ENCODE measurements at regions not wholly inside any gene's neighbourhood (a gene's known extent, or its start where the extent isn't known, plus 50 kb on each side); places are given as distances from the start of the nearest gene placed in this dataset.
"Not testable (repeated sequence)": the region's sequence is repeated elsewhere in the genome, so short reads cannot be mapped to it uniquely, and the experiment has no call there.

DNA sequence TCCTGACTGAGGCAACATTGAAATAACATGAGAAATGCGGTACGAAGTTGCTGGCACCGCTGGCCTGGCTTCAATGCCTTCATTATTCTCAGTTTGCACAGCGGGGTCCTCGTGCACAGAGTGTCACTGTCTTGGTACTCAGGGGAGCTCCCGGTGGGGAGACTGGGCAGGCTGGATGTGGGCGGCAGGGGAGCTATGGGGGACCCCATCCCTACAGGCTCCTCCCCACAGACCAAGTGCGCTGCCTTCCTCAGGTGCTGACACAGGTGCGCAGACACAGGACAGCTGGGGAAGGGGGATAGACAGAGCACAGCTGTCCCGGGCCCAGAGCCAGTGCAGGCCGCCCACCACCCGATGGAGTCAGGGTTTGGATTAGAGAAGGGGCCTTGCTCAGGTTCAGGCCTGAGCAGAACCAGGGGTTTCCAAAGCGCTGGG lies 270.1 kb downstream of the ADGRD1 start:
- Mint-ChIP-seq H3K9me3 (ENCODE audit: unreplicated experiment) (no peaks in the 10 kb centered on the region), H3K4me3 (ENCODE audit: unreplicated experiment) (no peak overlapping the region), H3K27ac (ENCODE audit: unreplicated experiment) (no peak overlapping the region), H3K27me3 (ENCODE audit: unreplicated experiment) (no peaks in the 10 kb centered on the region), H3K36me3 (ENCODE audit: unreplicated experiment) (no peaks in the 10 kb centered on the region), H3K4me1 (ENCODE audit: unreplicated experiment) (peaks cover 5% of the 10 kb centered on the region)
- DNase-seq (ENCODE audit: extremely low spot score, unreplicated experiment) = no peak
- no peak for TF ChIP-seq CTCF (IDR thresholded peaks at IDR 0.05)

DNA sequence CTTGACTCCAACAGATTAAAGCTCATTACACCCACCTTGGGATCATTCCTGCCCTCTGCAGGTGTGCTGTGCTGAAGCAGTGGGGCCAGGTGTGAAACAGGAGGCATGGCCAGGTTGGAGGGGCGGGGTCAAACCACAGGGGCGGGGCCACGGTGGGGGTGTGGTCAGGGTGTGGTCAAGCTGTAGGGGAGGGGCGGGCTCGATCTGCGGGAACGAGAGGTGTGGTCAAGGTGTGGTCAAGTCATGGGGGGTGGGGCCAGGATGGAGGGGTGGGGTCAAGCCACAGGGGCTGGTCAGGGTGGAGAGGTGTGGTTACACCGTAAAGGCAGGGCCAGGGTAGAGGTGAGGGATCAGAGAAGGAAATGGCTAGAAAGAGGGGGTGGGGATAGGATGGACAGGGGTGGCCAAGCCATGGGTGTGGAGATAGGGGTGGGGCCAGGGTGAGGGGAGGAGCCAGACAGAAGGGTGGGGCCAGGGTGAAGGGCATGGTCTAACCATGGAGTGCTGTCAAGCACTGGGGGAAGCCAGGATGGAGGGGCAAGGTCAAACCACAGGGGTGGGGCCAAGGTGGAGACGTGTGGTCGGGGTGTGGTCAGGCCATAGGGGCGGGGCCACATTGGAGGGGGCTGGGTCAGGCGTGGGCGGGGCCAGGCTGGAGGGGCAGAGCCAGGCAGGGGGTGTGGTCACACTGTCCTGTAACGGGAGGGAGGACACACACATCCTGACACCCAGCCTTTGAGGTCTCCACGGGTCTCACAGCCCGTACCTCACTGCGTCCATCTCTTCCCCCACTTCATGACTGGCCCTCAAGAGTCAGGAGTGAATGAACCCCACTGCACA lies 270.7 kb downstream of the ADGRD1 start:
- H3K4me3 Mint-ChIP-seq (ENCODE audit: unreplicated experiment); H3K36me3 Mint-ChIP-seq (ENCODE audit: unreplicated experiment); DNase-seq (ENCODE audit: extremely low spot score, unreplicated experiment); H3K4me1 Mint-ChIP-seq (ENCODE audit: unreplicated experiment); H3K27me3 Mint-ChIP-seq (ENCODE audit: unreplicated experiment); H3K27ac Mint-ChIP-seq (ENCODE audit: unreplicated experiment); H3K9me3 Mint-ChIP-seq (ENCODE audit: unreplicated experiment): not testable (repeated sequence)

DNA sequence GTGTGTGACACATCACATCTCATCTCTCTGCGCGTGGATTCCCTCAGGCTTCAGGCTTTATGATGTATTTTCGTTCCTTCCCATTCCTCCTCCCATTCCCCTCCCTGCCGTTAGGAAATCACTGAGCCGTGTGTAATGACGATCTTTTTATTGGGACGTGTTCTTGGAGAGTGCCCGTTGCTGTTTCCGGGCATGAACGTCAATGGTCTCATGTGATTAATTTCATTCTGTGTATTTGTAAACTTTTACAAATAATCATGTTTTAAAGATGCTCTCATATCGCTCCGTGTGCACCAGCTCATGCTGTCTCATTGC lies 271.3 kb downstream of the ADGRD1 start:
- H3K9me3 Mint-ChIP-seq (ENCODE audit: unreplicated experiment); H3K36me3 Mint-ChIP-seq (ENCODE audit: unreplicated experiment); H3K4me3 Mint-ChIP-seq (ENCODE audit: unreplicated experiment); H3K27ac Mint-ChIP-seq (ENCODE audit: unreplicated experiment); DNase-seq (ENCODE audit: extremely low spot score, unreplicated experiment); H3K27me3 Mint-ChIP-seq (ENCODE audit: unreplicated experiment): not testable (repeated sequence)
- H3K4me1 Mint-ChIP-seq (ENCODE audit: unreplicated experiment) = peaks cover 11% of the 10 kb centered on the region

- Mint-ChIP-seq H3K4me1 (ENCODE audit: unreplicated experiment) (peaks cover 11% of the 10 kb centered on the region), H3K27me3 (ENCODE audit: unreplicated experiment) (no peaks in the 10 kb centered on the region), H3K36me3 (ENCODE audit: unreplicated experiment) (no peaks in the 10 kb centered on the region), H3K9me3 (ENCODE audit: unreplicated experiment) (no peaks in the 10 kb centered on the region), H3K27ac (ENCODE audit: unreplicated experiment) (no peak overlapping the region), H3K4me3 (ENCODE audit: unreplicated experiment) (no peak overlapping the region)
- DNase-seq (ENCODE audit: extremely low spot score, unreplicated experiment) = no peak
- TF ChIP-seq CTCF (IDR thresholded peaks at IDR 0.05) = no peak
Observed at GRCh38 chr12:131226345-131227265, 272.9 kb downstream of the ADGRD1 start.

DNA sequence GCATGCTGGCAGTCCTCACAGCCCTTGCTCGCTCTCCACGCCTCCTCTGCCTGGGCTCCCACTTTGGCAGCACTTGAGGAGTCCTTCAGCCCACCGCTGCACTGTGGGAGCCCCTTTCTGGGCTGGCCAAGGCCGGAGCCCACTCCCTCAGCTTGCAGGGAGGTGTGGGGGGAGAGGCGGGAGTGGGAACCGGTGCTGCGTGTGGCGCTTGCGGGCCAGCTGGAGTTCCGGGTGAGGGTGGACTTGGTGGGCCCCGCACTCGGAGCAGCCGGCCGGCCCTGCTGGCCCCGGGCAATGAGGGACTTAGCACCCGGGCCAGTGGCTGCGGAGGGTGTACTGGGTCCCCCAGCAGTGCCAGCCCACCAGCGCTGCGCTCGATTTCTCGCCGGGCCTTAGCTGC lies 273.9 kb downstream of the ADGRD1 start:
- H3K36me3 Mint-ChIP-seq (ENCODE audit: unreplicated experiment); H3K27me3 Mint-ChIP-seq (ENCODE audit: unreplicated experiment); H3K4me3 Mint-ChIP-seq (ENCODE audit: unreplicated experiment); H3K4me1 Mint-ChIP-seq (ENCODE audit: unreplicated experiment); DNase-seq (ENCODE audit: extremely low spot score, unreplicated experiment); H3K9me3 Mint-ChIP-seq (ENCODE audit: unreplicated experiment); H3K27ac Mint-ChIP-seq (ENCODE audit: unreplicated experiment): not testable (repeated sequence)

DNA sequence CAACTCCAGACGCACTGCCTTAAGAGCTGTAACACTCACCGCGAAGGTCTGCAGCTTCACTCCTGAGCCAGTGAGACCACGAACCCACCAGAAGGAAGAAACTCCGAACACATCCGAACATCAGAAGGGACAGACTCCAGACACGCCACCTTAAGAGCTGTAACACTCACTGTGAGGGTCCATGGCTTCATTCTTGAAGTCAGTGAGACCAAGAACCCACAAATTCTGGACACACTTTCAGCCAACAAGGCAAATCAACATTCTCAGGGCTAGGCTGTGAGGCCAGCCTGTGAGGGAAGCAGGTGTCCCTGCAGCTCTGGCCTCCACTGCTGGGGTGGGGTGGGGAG lies 275.3 kb downstream of the ADGRD1 start:
- not testable (repeated sequence) for H3K4me1 Mint-ChIP-seq (ENCODE audit: unreplicated experiment); H3K36me3 Mint-ChIP-seq (ENCODE audit: unreplicated experiment); H3K27me3 Mint-ChIP-seq (ENCODE audit: unreplicated experiment); H3K4me3 Mint-ChIP-seq (ENCODE audit: unreplicated experiment); DNase-seq (ENCODE audit: extremely low spot score, unreplicated experiment); H3K9me3 Mint-ChIP-seq (ENCODE audit: unreplicated experiment); H3K27ac Mint-ChIP-seq (ENCODE audit: unreplicated experiment)
